SH-SY5Y (cell line): ENCODE measurements at regions not wholly inside any gene's neighbourhood (a gene's known extent, or its start where the extent isn't known, plus 50 kb on each side); places are given as distances from the start of the nearest gene placed in this dataset.

Experiments
- GATA2 ChIP-seq: IDR thresholded peaks from 2 replicates; pipeline ENCODE4 v1.6.1; 2011; ENCODE audit warnings: mild to moderate bottlenecking, low read depth, low read length
- GATA3 ChIP-seq: IDR thresholded peaks from 2 replicates; pipeline ENCODE4 v1.6.1; 2011; ENCODE audit warnings: low read depth, mild to moderate bottlenecking, low read length, moderate library complexity

DNA sequence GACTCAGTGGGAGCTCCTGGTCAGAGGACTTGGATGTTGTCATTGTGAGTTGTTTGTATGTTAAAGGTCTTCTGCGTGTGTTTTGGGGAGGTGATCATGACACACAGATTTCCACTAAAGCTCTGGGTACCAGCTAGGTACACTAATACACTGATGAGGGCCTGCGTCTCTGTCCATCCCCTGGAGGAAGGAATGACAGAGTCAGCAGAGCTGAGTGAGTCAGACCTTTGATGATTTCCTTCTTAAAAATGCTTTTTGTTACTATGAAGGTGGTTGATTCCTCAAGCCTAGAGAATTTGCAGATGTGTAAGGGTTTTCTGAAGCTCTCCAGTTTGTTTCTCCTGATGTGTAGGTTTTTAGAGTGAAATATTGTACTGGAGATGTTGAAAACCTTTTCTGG, 424.1 kb upstream of the TPM1 start:
- TF ChIP-seq GATA2 = no peak
- TF ChIP-seq GATA3 = no peak
